ENCODE measurements at regions not wholly inside any gene's neighbourhood (a gene's known extent, or its start where the extent isn't known, plus 50 kb on each side); places are given as distances from the start of the nearest gene placed in this dataset.

DNA sequence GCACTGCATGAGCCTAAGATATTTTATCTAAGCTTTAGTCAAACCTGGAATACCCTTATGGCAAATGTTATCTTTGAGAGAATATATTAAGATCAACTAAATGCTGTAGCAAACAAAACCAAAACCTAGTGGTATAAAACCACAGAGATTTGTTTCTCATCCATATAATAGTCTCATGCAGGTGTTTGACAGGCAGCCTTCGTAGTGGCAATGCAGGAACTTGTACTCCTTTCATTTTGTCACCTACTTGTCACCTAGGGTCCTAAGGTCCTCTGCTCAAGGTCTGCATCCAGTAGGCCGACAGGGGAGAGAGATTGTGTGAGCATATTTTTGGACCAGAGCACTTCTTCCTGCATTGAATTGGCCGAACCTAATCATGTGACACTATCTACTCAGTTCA lies 352.6 kb downstream of the GPR37 start:
- no peak for TF ChIP-seq RAD21 (CRISPR knock-in tag; conservative IDR thresholded peaks at IDR 0.05 in 1 of 2, IDR thresholded peaks at IDR 0.05 in 1 of 2)
- no peak for TF ChIP-seq ZNF124 (CRISPR knock-in tag; IDR thresholded peaks at IDR 0.05)
- no peak for TF ChIP-seq ZNF3 (CRISPR knock-in tag; IDR thresholded peaks at IDR 0.05)
- TF ChIP-seq, protein P1, sequence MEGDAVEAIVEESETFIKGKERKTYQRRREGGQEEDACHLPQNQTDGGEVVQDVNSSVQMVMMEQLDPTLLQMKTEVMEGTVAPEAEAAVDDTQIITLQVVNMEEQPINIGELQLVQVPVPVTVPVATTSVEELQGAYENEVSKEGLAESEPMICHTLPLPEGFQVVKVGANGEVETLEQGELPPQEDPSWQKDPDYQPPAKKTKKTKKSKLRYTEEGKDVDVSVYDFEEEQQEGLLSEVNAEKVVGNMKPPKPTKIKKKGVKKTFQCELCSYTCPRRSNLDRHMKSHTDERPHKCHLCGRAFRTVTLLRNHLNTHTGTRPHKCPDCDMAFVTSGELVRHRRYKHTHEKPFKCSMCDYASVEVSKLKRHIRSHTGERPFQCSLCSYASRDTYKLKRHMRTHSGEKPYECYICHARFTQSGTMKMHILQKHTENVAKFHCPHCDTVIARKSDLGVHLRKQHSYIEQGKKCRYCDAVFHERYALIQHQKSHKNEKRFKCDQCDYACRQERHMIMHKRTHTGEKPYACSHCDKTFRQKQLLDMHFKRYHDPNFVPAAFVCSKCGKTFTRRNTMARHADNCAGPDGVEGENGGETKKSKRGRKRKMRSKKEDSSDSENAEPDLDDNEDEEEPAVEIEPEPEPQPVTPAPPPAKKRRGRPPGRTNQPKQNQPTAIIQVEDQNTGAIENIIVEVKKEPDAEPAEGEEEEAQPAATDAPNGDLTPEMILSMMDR (IDR thresholded peaks at IDR 0.05 in 2 of 3, conservative IDR thresholded peaks at IDR 0.05 in 1 of 3; ENCODE audit: insufficient read depth in 2 of 3, low read depth in 1 of 3, low read length in 3 of 3) = no peak
- TF ChIP-seq, protein P2, sequence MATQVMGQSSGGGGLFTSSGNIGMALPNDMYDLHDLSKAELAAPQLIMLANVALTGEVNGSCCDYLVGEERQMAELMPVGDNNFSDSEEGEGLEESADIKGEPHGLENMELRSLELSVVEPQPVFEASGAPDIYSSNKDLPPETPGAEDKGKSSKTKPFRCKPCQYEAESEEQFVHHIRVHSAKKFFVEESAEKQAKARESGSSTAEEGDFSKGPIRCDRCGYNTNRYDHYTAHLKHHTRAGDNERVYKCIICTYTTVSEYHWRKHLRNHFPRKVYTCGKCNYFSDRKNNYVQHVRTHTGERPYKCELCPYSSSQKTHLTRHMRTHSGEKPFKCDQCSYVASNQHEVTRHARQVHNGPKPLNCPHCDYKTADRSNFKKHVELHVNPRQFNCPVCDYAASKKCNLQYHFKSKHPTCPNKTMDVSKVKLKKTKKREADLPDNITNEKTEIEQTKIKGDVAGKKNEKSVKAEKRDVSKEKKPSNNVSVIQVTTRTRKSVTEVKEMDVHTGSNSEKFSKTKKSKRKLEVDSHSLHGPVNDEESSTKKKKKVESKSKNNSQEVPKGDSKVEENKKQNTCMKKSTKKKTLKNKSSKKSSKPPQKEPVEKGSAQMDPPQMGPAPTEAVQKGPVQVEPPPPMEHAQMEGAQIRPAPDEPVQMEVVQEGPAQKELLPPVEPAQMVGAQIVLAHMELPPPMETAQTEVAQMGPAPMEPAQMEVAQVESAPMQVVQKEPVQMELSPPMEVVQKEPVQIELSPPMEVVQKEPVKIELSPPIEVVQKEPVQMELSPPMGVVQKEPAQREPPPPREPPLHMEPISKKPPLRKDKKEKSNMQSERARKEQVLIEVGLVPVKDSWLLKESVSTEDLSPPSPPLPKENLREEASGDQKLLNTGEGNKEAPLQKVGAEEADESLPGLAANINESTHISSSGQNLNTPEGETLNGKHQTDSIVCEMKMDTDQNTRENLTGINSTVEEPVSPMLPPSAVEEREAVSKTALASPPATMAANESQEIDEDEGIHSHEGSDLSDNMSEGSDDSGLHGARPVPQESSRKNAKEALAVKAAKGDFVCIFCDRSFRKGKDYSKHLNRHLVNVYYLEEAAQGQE (IDR thresholded peaks at IDR 0.05; ENCODE audit: borderline replicate concordance) = no peak
- TF ChIP-seq, protein P2 (CRISPR knock-in tag; IDR thresholded peaks at IDR 0.05; ENCODE audit: low read depth) = no peak
- TF ChIP-seq PHF21A (IDR thresholded peaks at IDR 0.05; ENCODE audit: borderline replicate concordance, low read depth) = no peak
- TF ChIP-seq MXI1 (IDR thresholded peaks at IDR 0.05; ENCODE audit: low read depth, low read length) = no peak
- TF ChIP-seq, protein P3, sequence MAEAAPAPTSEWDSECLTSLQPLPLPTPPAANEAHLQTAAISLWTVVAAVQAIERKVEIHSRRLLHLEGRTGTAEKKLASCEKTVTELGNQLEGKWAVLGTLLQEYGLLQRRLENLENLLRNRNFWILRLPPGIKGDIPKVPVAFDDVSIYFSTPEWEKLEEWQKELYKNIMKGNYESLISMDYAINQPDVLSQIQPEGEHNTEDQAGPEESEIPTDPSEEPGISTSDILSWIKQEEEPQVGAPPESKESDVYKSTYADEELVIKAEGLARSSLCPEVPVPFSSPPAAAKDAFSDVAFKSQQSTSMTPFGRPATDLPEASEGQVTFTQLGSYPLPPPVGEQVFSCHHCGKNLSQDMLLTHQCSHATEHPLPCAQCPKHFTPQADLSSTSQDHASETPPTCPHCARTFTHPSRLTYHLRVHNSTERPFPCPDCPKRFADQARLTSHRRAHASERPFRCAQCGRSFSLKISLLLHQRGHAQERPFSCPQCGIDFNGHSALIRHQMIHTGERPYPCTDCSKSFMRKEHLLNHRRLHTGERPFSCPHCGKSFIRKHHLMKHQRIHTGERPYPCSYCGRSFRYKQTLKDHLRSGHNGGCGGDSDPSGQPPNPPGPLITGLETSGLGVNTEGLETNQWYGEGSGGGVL (CRISPR knock-in tag; IDR thresholded peaks at IDR 0.05) = no peak
- TF ChIP-seq HNRNPUL1 (IDR thresholded peaks at IDR 0.05; ENCODE audit: low read length) = no peak
- TF ChIP-seq POLR2A (conservative IDR thresholded peaks at IDR 0.05) = no peak

Measured in K562 (cell line).